NCI-H526 (cell line): ENCODE measurements at regions not wholly inside any gene's neighbourhood (a gene's known extent, or its start where the extent isn't known, plus 50 kb on each side); places are given as distances from the start of the nearest gene placed in this dataset.

Source experiments
- DNase-seq, 2 experiments: peaks; one replicate each; lab custom pipeline; 2025; lab: John Stamatoyannopoulos, UW

- no peak for DNase-seq
Observed at GRCh38 chr3:36282766-36283165, 97.5 kb upstream of the STAC start.

GRCh38 chr3:36295296-36295695 is 85.0 kb upstream of the STAC start:
- DNase-seq = no peak

GRCh38 chr3:36297195-36297594 is 83.1 kb upstream of the STAC start:
- no peak for DNase-seq

- DNase-seq = no peak
Observed at GRCh38 chr3:36298188-36298587, 82.1 kb upstream of the STAC start.

- DNase-seq = no peak
Observed at GRCh38 chr3:36302158-36302509, 78.2 kb upstream of the STAC start.

- no peak for DNase-seq
Observed at GRCh38 chr3:36302626-36303025, 77.7 kb upstream of the STAC start.

- DNase-seq = no peak
Observed at GRCh38 chr3:36303286-36303685, 77.0 kb upstream of the STAC start.

- no peak for DNase-seq
Observed at GRCh38 chr3:36305929-36306520, 74.3 kb upstream of the STAC start.

GRCh38 chr3:36309092-36309491 is 71.2 kb upstream of the STAC start:
- no peak for DNase-seq

- DNase-seq = no peak
Observed at GRCh38 chr3:36312351-36312750, 68.0 kb upstream of the STAC start.

- DNase-seq = no peak
Observed at GRCh38 chr3:36317915-36318314, 62.4 kb upstream of the STAC start.

GRCh38 chr3:36318621-36319200 is 61.6 kb upstream of the STAC start:
- DNase-seq = no peak

- DNase-seq = no peak
Observed at GRCh38 chr3:36319680-36320079, 60.6 kb upstream of the STAC start.
